OCI-LY1 (cell line): ENCODE measurements at regions not wholly inside any gene's neighbourhood (a gene's known extent, or its start where the extent isn't known, plus 50 kb on each side); places are given as distances from the start of the nearest gene placed in this dataset.
"Not testable (repeated sequence)": the region's sequence is repeated elsewhere in the genome, so short reads cannot be mapped to it uniquely, and the experiment has no call there.

Source experiments
- EZH2 ChIP-seq: fragments of 200-600 bp; sonication (generic), shearing (Covaris generic); IDR thresholded peaks from 2 replicates; pipeline ENCODE4 v1.8.0; 2017; ENCODE audit warnings: borderline replicate concordance, mixed run types, mild to moderate bottlenecking, antibody characterized with exemption, low read length, moderate library complexity, mixed read lengths
- TF ChIP-seq, protein P1 (sequence below): fragments of 200-600 bp; sonication (generic), shearing (Covaris generic); IDR thresholded peaks from 2 replicates; pipeline ENCODE4 v1.5.1; 2017; ENCODE audit warnings: mild to moderate bottlenecking, antibody characterized with exemption, low read length, moderate library complexity, mixed read lengths

DNA sequence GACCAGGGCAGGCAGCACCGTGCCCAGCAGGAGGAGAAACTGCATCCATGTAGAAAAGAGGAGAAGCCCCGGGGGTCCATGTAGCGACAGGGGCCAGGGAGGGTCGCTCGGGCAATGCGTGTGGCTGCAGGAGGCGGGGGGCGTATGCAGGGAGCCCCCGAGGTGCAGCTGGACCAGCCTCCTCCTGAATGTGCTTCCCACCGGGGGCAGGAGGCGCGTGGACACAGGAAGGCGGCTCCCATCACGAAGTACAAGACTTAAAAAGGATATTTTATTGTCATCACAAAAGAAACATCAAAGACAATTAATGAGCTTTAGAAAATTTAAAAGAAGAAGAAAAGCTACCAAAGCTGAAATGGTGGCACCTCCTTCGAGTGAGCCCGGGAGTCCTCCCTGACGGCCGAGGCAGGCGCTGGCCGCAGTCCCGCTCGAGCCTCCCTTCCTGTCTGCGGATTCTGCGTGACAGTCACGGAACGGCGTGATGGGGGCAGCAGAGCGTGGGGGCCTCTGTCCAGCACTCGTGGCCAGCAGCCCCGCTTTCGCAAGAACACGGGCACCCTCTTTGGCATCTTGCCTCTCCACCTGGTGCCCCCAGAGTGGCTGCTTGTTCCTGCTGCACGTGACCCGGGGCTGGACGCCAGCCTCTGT lies 238.0 kb downstream of the TMEM121 start:
- TF ChIP-seq, protein P1, sequence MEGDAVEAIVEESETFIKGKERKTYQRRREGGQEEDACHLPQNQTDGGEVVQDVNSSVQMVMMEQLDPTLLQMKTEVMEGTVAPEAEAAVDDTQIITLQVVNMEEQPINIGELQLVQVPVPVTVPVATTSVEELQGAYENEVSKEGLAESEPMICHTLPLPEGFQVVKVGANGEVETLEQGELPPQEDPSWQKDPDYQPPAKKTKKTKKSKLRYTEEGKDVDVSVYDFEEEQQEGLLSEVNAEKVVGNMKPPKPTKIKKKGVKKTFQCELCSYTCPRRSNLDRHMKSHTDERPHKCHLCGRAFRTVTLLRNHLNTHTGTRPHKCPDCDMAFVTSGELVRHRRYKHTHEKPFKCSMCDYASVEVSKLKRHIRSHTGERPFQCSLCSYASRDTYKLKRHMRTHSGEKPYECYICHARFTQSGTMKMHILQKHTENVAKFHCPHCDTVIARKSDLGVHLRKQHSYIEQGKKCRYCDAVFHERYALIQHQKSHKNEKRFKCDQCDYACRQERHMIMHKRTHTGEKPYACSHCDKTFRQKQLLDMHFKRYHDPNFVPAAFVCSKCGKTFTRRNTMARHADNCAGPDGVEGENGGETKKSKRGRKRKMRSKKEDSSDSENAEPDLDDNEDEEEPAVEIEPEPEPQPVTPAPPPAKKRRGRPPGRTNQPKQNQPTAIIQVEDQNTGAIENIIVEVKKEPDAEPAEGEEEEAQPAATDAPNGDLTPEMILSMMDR: not testable (repeated sequence)
- not testable (repeated sequence) for TF ChIP-seq EZH2
